HFFc6 (cell line): ENCODE measurements at regions not wholly inside any gene's neighbourhood (a gene's known extent, or its start where the extent isn't known, plus 50 kb on each side); places are given as distances from the start of the nearest gene placed in this dataset.

Source experiments
- DNase-seq: peaks from one replicate; pipeline ENCODE4 v3.0.0-alpha.2; 2018
- H3K27ac Mint-ChIP-seq: 2 replicates; pipeline ENCODE4 v1.8.0; 2020; ENCODE audit warnings: mild to moderate bottlenecking, mixed read lengths
- H3K27me3 Mint-ChIP-seq: 2 replicates; pipeline ENCODE4 v1.8.0; 2021; ENCODE audit warnings: mild to moderate bottlenecking, moderate library complexity, mixed read lengths; ENCODE audit not compliant: insufficient read depth
- H3K36me3 Mint-ChIP-seq: 2 replicates; pipeline ENCODE4 v1.8.0; 2021; ENCODE audit warnings: low read depth, mixed read lengths
- H3K4me1 Mint-ChIP-seq: 2 replicates; pipeline ENCODE4 v1.8.0; 2020; ENCODE audit warnings: low read depth, mixed read lengths
- H3K4me3 Mint-ChIP-seq: 2 replicates; pipeline ENCODE4 v1.8.0; 2020; ENCODE audit warnings: mild to moderate bottlenecking, moderate library complexity, mixed read lengths
- H3K9me3 Mint-ChIP-seq: 2 replicates; pipeline ENCODE4 v1.8.0; 2020; ENCODE audit warnings: mild to moderate bottlenecking, mixed read lengths
- CTCF ChIP-seq: fragments of 200-600 bp; sonication (generic); IDR thresholded peaks from 2 replicates; pipeline ENCODE4 v1.5.0; 2021; ENCODE audit warnings: antibody characterized with exemption, mild to moderate bottlenecking

DNA sequence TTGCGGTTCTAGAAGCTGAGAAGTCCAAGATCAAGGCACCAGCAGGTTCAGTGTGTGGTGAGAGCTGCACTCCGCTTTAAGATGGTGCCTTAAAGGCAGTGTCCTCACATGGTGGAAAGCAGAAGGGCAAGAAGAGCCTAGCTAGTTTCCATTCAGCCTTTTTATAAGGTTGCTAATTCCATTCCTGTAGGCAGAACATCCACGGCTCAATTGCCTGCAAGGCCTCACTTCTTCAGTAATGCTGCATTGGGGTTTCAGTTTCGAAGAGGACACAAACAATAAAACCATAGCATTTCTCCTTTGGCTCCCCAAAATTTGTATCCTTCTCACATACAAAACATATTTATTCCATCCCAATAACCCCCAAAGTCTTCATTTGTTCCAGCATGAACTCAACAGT is 109.5 kb upstream of the KCND2 start:
- DNase-seq, result no peak
- Mint-ChIP-seq H3K4me3 (no peak overlapping the region), H3K27ac (no peak overlapping the region), H3K4me1 (no peaks in the 10 kb centered on the region), H3K9me3 (peaks cover 31% of the 10 kb centered on the region), H3K36me3 (no peaks in the 10 kb centered on the region), H3K27me3 (no peaks in the 10 kb centered on the region)
- no peak for TF ChIP-seq CTCF

- no peak overlapping the region for H3K4me3 Mint-ChIP-seq
- no peaks in the 10 kb centered on the region for H3K27me3 Mint-ChIP-seq
- H3K9me3 Mint-ChIP-seq, result peaks cover 31% of the 10 kb centered on the region
- H3K4me1 Mint-ChIP-seq, result no peaks in the 10 kb centered on the region
- H3K36me3 Mint-ChIP-seq, result no peaks in the 10 kb centered on the region
- TF ChIP-seq CTCF, result no peak
- H3K27ac Mint-ChIP-seq, result no peak overlapping the region
- no peak for DNase-seq
These were observed 107.7 kb upstream of the KCND2 start for GRCh38 chr7:120165227-120165626.

DNA sequence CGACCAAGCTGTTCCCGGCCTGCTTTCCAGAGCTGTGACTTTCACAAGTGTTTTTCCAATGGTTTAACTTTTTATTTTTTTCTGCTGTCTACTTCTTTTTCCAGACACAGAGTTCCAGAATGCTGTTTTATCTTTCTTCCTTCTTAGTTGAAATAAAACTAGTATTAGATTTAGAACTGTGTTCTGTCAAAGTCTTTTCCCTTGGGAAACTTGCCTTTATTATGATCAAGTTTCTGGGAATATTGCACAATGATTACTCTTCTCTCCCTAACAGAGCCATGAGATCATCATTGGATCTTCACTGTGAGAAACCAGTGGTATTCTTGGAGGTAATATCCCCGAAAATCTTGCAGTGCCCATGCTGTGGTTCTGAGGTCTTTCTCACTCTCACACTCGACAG is 104.9 kb upstream of the KCND2 start:
- peaks cover 36% of the 10 kb centered on the region for H3K9me3 Mint-ChIP-seq
- no peak for DNase-seq
- no peaks in the 10 kb centered on the region for H3K27me3 Mint-ChIP-seq
- no peak overlapping the region for H3K27ac Mint-ChIP-seq
- H3K36me3 Mint-ChIP-seq, result no peaks in the 10 kb centered on the region
- H3K4me1 Mint-ChIP-seq, result no peaks in the 10 kb centered on the region
- H3K4me3 Mint-ChIP-seq, result no peak overlapping the region
- TF ChIP-seq CTCF, result no peak

- Mint-ChIP-seq H3K9me3 (peaks cover 29% of the 10 kb centered on the region), H3K4me1 (no peaks in the 10 kb centered on the region), H3K27ac (no peak overlapping the region), H3K4me3 (no peak overlapping the region), H3K36me3 (no peaks in the 10 kb centered on the region), H3K27me3 (no peaks in the 10 kb centered on the region)
- DNase-seq, result no peak
- TF ChIP-seq CTCF, result no peak
These were observed 102.8 kb upstream of the KCND2 start for GRCh38 chr7:120169996-120170783.

GRCh38 chr7:120170834-120171233 is 102.1 kb upstream of the KCND2 start:
- DNase-seq, result no peak
- Mint-ChIP-seq H3K27ac (no peak overlapping the region), H3K27me3 (no peaks in the 10 kb centered on the region), H3K4me3 (no peak overlapping the region), H3K36me3 (no peaks in the 10 kb centered on the region), H3K4me1 (no peaks in the 10 kb centered on the region), H3K9me3 (peaks cover 22% of the 10 kb centered on the region)
- no peak for TF ChIP-seq CTCF
